CD8-positive, alpha-beta memory T cell (primary cell): ENCODE measurements at regions not wholly inside any gene's neighbourhood (a gene's known extent, or its start where the extent isn't known, plus 50 kb on each side); places are given as distances from the start of the nearest gene placed in this dataset.

ENCODE experiments used
- CTCF ChIA-PET: fragments of 350-600 bp; sonication (Branson Sonifier 250); formaldehyde crosslinking; loops from one replicate; lab custom pipeline; 2021; ENCODE audit warnings: antibody characterized with exemption; lab: Charles Lee
- POLR2A ChIA-PET: fragments of 350-600 bp; sonication (Branson Sonifier 250); formaldehyde crosslinking; loops from one replicate; lab custom pipeline; 2021; ENCODE audit warnings: antibody characterized with exemption; lab: Charles Lee
- DNase-seq, 5 donors: peaks; one replicate each; pipeline versions ENCODE4 v3.0.0 to v3.0.0-alpha.2; 2020 to 2022; ENCODE audit warnings: mixed read lengths in 1 of 5
- H3K27ac ChIP-seq: one replicate; pipeline ENCODE4 v1.7.0; 2013; ENCODE audit warnings: low read depth, mild to moderate bottlenecking, low read length, moderate library complexity
- H3K27me3 ChIP-seq: 2 replicates; pipeline ENCODE4 v1.7.0; 2013; ENCODE audit warnings: low read length, mild to moderate bottlenecking; ENCODE audit not compliant: insufficient read depth, poor library complexity, severe bottlenecking
- H3K36me3 ChIP-seq: 2 replicates; pipeline ENCODE4 v1.7.0; 2013; ENCODE audit warnings: mild to moderate bottlenecking, low read length, moderate library complexity; ENCODE audit not compliant: insufficient read depth
- H3K4me1 ChIP-seq: 2 replicates; pipeline ENCODE4 v1.7.0; 2013; ENCODE audit warnings: mild to moderate bottlenecking, low read length, moderate library complexity; ENCODE audit not compliant: insufficient read depth
- H3K4me3 ChIP-seq: 2 replicates; pipeline ENCODE4 v1.7.0; 2013; ENCODE audit warnings: mild to moderate bottlenecking, low read length
- H3K9me3 ChIP-seq: 2 replicates; pipeline ENCODE4 v1.7.0; 2013; ENCODE audit warnings: mild to moderate bottlenecking, low read length
- H3K27ac Mint-ChIP-seq, 8 donors: one replicate each; pipeline ENCODE4 v1.8.0; 2020 to 2021; ENCODE audit warnings: mixed read lengths in 8 of 8, mild to moderate bottlenecking in 6 of 8, inconsistent platforms in 3 of 8, moderate library complexity in 3 of 8
- H3K27me3 Mint-ChIP-seq, 2 donors: one replicate each; pipeline ENCODE4 v1.8.0; 2020 to 2021; ENCODE audit warnings: mixed read lengths in 2 of 2, mild to moderate bottlenecking in 1 of 2, moderate library complexity in 1 of 2
- H3K36me3 Mint-ChIP-seq, 3 donors: one replicate each; pipeline ENCODE4 v1.8.0; 2020 to 2021; ENCODE audit warnings: mixed read lengths in 3 of 3, inconsistent platforms in 1 of 3, mild to moderate bottlenecking in 1 of 3
- H3K4me1 Mint-ChIP-seq, 3 donors: one replicate each; pipeline ENCODE4 v1.8.0; 2020 to 2021; ENCODE audit warnings: mixed read lengths in 3 of 3, inconsistent platforms in 1 of 3, mild to moderate bottlenecking in 1 of 3
- H3K4me3 Mint-ChIP-seq, 7 donors: one replicate each; pipeline ENCODE4 v1.8.0; 2020 to 2021; ENCODE audit warnings: mixed read lengths in 7 of 7, mild to moderate bottlenecking in 6 of 7, moderate library complexity in 4 of 7, inconsistent platforms in 2 of 7
- H3K9me3 Mint-ChIP-seq, 5 donors: one replicate each; pipeline ENCODE4 v1.8.0; 2020 to 2022; ENCODE audit warnings: mixed read lengths in 5 of 5, mild to moderate bottlenecking in 3 of 5, moderate library complexity in 2 of 5, inconsistent platforms in 1 of 5

DNA sequence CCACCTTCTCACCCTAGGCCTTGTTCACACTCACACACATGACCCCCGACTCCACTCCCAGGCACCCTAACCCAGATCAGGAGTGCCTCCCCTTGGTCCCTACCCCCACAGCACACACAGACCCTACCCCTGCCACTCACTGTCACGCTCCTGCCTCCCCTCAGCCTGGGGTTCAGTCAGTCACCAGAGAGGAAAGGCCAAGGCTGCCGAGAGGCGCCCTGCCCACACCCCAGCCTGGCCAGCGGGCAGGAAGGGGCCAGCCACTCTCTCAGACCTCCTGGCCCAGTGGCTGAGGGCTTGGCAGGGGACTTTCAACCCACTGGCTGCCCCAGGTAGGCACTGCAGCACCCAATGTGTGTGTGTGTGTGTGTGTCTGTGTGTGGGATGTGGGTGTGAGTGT lies 122.4 kb upstream of the MVB12B start:
- Histone ChIP-seq H3K27ac (no peak overlapping the region), H3K4me1 (no peaks in the 10 kb centered on the region), H3K27me3 (peaks cover 11% of the 10 kb centered on the region), H3K9me3 (no peaks in the 10 kb centered on the region), H3K36me3 (no peaks in the 10 kb centered on the region), H3K4me3 (no peak overlapping the region)
- Mint-ChIP-seq H3K4me3 (no peak overlapping the region), H3K27me3 (peaks cover 33 to 60% of the 10 kb centered on the region in 2 donors), H3K36me3 (peaks cover 0 to 1% (median 0%) of the 10 kb centered on the region in 3 donors), H3K4me1 (no peaks in the 10 kb centered on the region), H3K27ac (no peak overlapping the region), H3K9me3 (peaks cover 0 to 4% (median 0%) of the 10 kb centered on the region in 5 donors)
- no peak for DNase-seq
- POLR2A ChIA-PET, result no interaction called here
- CTCF ChIA-PET, result no interaction called here

DNA sequence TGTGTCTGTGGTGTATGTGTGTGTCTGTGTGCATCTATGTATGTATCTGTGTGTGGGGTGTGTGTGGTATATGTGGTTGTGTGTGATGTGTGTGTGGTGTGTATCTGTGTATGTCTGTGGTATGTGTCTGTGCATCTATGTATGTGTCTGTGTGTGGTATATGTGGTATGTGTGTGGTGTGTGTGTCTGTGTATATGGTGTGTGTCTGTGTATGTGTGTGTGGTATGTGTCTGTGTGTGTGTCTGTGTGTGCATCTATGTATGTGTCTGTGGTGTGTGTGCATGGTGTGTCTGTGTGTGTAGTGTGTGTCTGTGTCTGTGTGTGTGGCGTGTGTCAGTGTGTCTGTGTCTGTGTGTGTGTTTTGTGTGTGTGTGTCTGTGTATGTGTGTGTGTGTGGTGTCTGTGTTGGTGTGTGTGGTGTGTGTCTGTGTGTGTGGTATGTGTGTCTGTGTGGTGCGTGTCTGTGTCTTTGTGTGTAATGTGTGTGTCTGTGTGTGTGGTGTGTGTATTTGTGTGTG lies 121.9 kb upstream of the MVB12B start:
- POLR2A ChIA-PET, result no interaction called here
- Histone ChIP-seq H3K27ac (no peak overlapping the region), H3K36me3 (no peaks in the 10 kb centered on the region), H3K9me3 (no peaks in the 10 kb centered on the region), H3K4me3 (no peak overlapping the region), H3K27me3 (peaks cover 11% of the 10 kb centered on the region), H3K4me1 (no peaks in the 10 kb centered on the region)
- CTCF ChIA-PET, result no interaction called here
- no peak overlapping the region for H3K4me3 Mint-ChIP-seq
- DNase-seq, result no peak
- no peaks in the 10 kb centered on the region for H3K4me1 Mint-ChIP-seq
- no peak overlapping the region for H3K27ac Mint-ChIP-seq
- H3K27me3 Mint-ChIP-seq, result peaks cover 32 to 61% of the 10 kb centered on the region in 2 donors
- H3K9me3 Mint-ChIP-seq, result peaks cover 0 to 4% (median 0%) of the 10 kb centered on the region in 5 donors
- peaks cover 0 to 1% (median 0%) of the 10 kb centered on the region in 3 donors for H3K36me3 Mint-ChIP-seq

DNA sequence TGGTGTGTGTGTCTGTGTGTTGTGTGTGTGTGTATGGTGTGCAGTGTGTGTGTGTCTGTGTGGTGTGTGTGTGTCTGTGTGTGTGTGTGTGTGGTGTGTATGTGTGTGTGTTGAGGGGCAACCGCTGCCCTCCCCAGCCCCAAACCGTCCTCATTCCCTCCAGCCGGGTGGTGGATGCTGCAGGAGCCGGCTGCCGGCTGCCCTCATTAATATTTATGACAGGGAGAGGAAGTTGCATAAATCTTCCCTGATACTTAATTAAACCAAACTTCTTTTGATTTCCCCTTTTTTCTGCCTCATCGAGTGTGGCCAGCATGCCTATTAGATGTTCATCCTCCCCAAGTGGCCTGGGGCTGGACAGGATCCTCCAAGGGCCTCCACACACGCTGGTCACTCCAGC lies 121.4 kb upstream of the MVB12B start:
- CTCF ChIA-PET, result no interaction called here
- H3K4me1 ChIP-seq, result no peaks in the 10 kb centered on the region
- POLR2A ChIA-PET, result no interaction called here
- H3K4me3 Mint-ChIP-seq, result no peak overlapping the region
- H3K36me3 Mint-ChIP-seq, result no peaks in the 10 kb centered on the region
- H3K27me3 Mint-ChIP-seq, result peaks cover 27 to 58% of the 10 kb centered on the region in 2 donors
- peaks cover 11% of the 10 kb centered on the region for H3K27me3 ChIP-seq
- no peaks in the 10 kb centered on the region for H3K36me3 ChIP-seq
- H3K27ac Mint-ChIP-seq, result no peak overlapping the region
- no peaks in the 10 kb centered on the region for H3K4me1 Mint-ChIP-seq
- no peak overlapping the region for H3K4me3 ChIP-seq
- DNase-seq, result no peak
- H3K9me3 Mint-ChIP-seq, result peaks cover 0 to 4% (median 0%) of the 10 kb centered on the region in 5 donors
- no peak overlapping the region for H3K27ac ChIP-seq
- no peaks in the 10 kb centered on the region for H3K9me3 ChIP-seq

DNA sequence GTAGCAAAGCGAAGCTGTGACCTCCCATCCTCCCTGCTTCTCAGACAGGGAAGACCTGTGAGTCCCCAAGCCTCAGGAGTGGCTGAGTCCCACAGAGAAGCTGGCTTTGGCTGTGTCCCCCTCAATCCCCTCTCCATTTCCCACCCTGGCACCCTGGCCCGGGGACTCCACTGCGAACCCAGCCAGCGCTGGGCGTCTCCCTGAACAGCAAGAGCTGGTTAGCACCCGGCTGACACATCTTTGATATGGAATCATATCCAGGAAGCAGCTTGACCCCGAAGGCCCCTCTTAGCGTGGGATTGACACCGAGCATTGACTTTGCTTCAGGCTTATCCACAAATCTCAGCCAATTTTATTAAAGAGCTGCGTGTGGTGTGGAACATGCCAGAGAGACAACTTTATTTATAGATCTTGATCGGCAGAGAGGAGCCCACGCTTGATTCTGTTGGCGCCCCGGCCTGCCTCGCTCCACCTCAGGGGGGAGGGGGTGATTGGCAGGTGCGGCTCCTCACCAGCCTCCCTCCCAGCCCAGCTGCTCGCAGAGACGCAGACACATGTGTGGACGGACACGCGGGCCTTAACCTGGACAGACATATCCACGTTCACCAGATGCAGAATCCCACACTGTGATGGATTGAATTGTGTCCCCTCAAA lies 120.7 kb upstream of the MVB12B start:
- Histone ChIP-seq H3K27me3 (peaks cover 11% of the 10 kb centered on the region), H3K36me3 (no peaks in the 10 kb centered on the region), H3K4me1 (no peaks in the 10 kb centered on the region), H3K9me3 (no peaks in the 10 kb centered on the region), H3K4me3 (no peak overlapping the region), H3K27ac (no peak overlapping the region)
- Mint-ChIP-seq H3K4me1 (no peaks in the 10 kb centered on the region), H3K9me3 (peaks cover 0 to under 1% (median 0%) of the 10 kb centered on the region in 5 donors), H3K36me3 (no peaks in the 10 kb centered on the region), H3K27me3 (peaks cover 21 to 51% of the 10 kb centered on the region in 2 donors), H3K4me3 (no peak overlapping the region), H3K27ac (no peak overlapping the region)
- DNase-seq, result no peak
- ChIA-PET POLR2A (no interaction called here), CTCF (no interaction called here)

DNA sequence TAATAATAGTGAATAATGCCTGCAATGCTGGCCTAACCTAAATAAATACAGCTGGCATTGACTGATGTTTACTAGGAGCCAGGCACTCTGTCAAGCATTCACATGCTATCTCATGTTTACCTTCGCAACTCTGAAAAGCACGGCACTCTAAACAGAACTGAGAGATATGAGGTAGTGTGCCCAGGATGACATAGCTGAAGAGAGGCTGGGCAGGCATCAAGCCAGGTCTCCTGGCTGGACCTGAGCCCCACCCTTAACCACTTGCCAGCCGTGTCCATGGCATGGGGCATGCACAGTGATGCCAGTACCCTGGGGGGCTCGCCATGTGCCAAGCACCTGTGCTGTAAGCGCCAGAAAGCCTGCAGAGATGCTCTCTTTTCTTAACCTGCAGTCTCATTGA lies 119.4 kb upstream of the MVB12B start:
- DNase-seq, result no peak
- H3K4me3 Mint-ChIP-seq, result no peak overlapping the region
- no peaks in the 10 kb centered on the region for H3K9me3 ChIP-seq
- ChIA-PET POLR2A (no interaction called here), CTCF (no interaction called here)
- H3K27ac Mint-ChIP-seq, result no peak overlapping the region
- no peak overlapping the region for H3K4me3 ChIP-seq
- peaks cover 11% of the 10 kb centered on the region for H3K27me3 ChIP-seq
- H3K27ac ChIP-seq, result no peak overlapping the region
- H3K36me3 ChIP-seq, result no peaks in the 10 kb centered on the region
- H3K4me1 Mint-ChIP-seq, result no peaks in the 10 kb centered on the region
- H3K4me1 ChIP-seq, result no peaks in the 10 kb centered on the region
- peaks cover 21 to 43% of the 10 kb centered on the region in 2 donors for H3K27me3 Mint-ChIP-seq
- H3K9me3 Mint-ChIP-seq, result no peaks in the 10 kb centered on the region
- no peaks in the 10 kb centered on the region for H3K36me3 Mint-ChIP-seq

DNA sequence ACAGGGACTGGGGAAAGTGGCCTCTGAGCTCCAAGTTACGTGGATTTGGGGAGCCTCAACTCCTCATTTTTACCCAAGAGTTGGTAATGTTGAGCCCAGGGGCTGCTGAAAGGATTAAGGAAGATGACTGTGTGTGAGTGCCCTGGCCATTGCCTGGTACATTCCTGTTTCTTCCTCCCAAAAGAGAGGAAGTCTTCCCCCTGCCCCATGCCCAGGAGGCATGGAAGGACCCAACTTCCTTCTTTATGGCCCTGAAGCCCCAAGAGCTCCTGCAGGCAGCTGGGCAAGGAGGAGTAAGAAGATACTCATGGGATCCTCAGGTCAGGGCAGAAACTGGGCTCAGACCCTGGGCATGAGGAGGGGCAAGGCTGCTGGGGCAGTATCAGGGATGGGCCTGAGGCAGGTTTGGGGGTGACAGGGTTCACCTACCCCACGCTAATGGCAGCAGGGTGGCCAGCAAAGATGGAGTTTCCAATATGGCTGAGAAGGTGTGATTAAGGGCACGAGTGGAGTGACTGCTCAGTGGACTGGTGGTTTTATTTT lies 118.3 kb upstream of the MVB12B start:
- ChIA-PET POLR2A (no interaction called here), CTCF (no interaction called here)
- H3K4me1 Mint-ChIP-seq, result no peaks in the 10 kb centered on the region
- H3K4me3 Mint-ChIP-seq, result no peak overlapping the region
- Histone ChIP-seq H3K36me3 (no peaks in the 10 kb centered on the region), H3K27me3 (peaks cover 11% of the 10 kb centered on the region), H3K4me3 (no peak overlapping the region), H3K27ac (no peak overlapping the region), H3K9me3 (no peaks in the 10 kb centered on the region), H3K4me1 (no peaks in the 10 kb centered on the region)
- no peaks in the 10 kb centered on the region for H3K36me3 Mint-ChIP-seq
- no peak for DNase-seq
- H3K27me3 Mint-ChIP-seq, result peaks cover 17 to 34% of the 10 kb centered on the region in 2 donors
- no peak overlapping the region for H3K27ac Mint-ChIP-seq
- no peaks in the 10 kb centered on the region for H3K9me3 Mint-ChIP-seq

DNA sequence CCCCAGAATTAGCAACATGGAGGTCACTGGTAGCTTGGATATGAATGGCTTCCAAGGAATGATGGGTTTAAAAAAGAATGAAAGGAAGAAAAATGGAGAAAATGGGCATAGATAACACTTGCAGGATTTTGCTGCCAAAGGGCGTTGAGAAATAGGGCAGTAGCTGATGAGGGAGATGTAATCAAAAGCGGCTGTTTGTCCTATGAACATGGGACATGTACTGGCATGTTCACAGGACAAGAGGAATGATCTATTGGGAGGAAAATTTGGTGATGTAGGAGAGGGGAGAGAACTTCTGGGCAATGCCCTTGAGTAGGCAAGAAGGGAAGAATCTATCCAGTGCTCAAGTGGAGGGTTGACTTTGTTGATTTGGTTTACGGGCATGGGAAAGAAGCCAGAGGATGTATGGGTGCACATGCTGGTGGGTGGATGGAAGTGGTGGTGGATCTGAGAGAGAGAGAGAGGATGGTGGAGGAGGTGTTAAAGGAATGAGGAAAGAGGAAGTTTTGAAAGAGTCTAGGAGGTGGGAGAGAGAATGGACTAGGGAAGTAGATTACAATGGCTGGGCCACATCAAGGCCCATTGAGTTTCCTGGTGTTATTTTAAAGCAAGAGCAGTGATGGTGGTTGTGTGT lies 115.1 kb upstream of the MVB12B start:
- CTCF ChIA-PET, result no interaction called here
- DNase-seq, result no peak
- H3K4me3 Mint-ChIP-seq, result no peak overlapping the region

DNA sequence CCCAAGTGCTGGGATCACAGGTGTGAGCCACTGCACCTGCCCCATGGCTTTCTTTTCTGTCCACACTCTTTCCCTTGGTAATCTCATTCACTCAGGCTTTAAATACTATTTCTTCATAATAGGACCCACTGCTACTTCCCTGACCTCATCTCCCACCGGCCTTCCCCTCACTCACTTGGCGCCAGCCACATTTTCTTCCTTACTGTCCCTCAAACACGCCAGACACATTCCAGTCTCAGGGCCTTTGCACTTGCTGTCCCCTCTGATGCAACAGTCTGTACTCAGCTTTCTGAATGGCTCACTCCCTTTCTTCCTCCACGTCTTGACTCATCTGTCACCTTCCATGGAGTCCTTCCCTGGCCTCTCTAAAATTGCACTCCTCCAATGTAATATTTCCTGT lies 111.1 kb upstream of the MVB12B start:
- Mint-ChIP-seq H3K9me3 (peaks cover 3 to 15% (median 11%) of the 10 kb centered on the region in 5 donors), H3K36me3 (peaks cover 0 to 13% (median 0%) of the 10 kb centered on the region in 3 donors), H3K27me3 (peaks cover 24 to 44% of the 10 kb centered on the region in 2 donors), H3K4me3 (no peak overlapping the region), H3K4me1 (no peaks in the 10 kb centered on the region), H3K27ac (no peak overlapping the region)
- ChIA-PET POLR2A (no interaction called here), CTCF (no interaction called here)
- H3K36me3 ChIP-seq, result no peaks in the 10 kb centered on the region
- no peak overlapping the region for H3K4me3 ChIP-seq
- no peaks in the 10 kb centered on the region for H3K9me3 ChIP-seq
- no peaks in the 10 kb centered on the region for H3K4me1 ChIP-seq
- H3K27ac ChIP-seq, result no peak overlapping the region
- no peaks in the 10 kb centered on the region for H3K27me3 ChIP-seq
- DNase-seq, result no peak

More for the DNA sequence above, 115.1 kb upstream of the MVB12B start:
- Histone ChIP-seq H3K27ac (no peak overlapping the region), H3K9me3 (no peaks in the 10 kb centered on the region), H3K4me3 (no peak overlapping the region), H3K36me3 (no peaks in the 10 kb centered on the region), H3K27me3 (no peaks in the 10 kb centered on the region), H3K4me1 (no peaks in the 10 kb centered on the region)
- Mint-ChIP-seq H3K27ac (no peak overlapping the region), H3K27me3 (peaks cover 23 to 42% of the 10 kb centered on the region in 2 donors), H3K36me3 (peaks cover 0 to 6% (median 0%) of the 10 kb centered on the region in 3 donors), H3K9me3 (peaks cover 3 to 15% (median 11%) of the 10 kb centered on the region in 5 donors), H3K4me1 (no peaks in the 10 kb centered on the region)
- POLR2A ChIA-PET, result no interaction called here
